HL-60 (cell line): ENCODE measurements at regions not wholly inside any gene's neighbourhood (a gene's known extent, or its start where the extent isn't known, plus 50 kb on each side); places are given as distances from the start of the nearest gene placed in this dataset.

Experiments used
- CTCF ChIP-seq: IDR thresholded peaks from one replicate; pipeline ENCODE4 v1.5.1; 2011; ENCODE audit warnings: low read length, control low read depth, inconsistent platforms; ENCODE audit not compliant: insufficient read depth
- REST ChIP-seq: IDR thresholded peaks from 2 replicates; pipeline ENCODE4 v1.6.1; 2012; ENCODE audit warnings: low read depth; ENCODE audit not compliant: insufficient replicate concordance

- no peak for TF ChIP-seq REST
- no peak for TF ChIP-seq CTCF
Measured at GRCh38 chr3:53973905-53974304, 82.2 kb upstream of the SELENOK start.
